Retina (tissue), 1 donor: ENCODE measurements at regions not wholly inside any gene's neighbourhood (a gene's known extent, or its start where the extent isn't known, plus 50 kb on each side); places are given as distances from the start of the nearest gene placed in this dataset.
"Not testable (repeated sequence)": the region's sequence is repeated elsewhere in the genome, so short reads cannot be mapped to it uniquely, and the experiment has no call there.

ENCODE experiments used
- DNase-seq: peaks from one replicate; pipeline ENCODE4 v3.0.0-alpha.2; 2016

DNA sequence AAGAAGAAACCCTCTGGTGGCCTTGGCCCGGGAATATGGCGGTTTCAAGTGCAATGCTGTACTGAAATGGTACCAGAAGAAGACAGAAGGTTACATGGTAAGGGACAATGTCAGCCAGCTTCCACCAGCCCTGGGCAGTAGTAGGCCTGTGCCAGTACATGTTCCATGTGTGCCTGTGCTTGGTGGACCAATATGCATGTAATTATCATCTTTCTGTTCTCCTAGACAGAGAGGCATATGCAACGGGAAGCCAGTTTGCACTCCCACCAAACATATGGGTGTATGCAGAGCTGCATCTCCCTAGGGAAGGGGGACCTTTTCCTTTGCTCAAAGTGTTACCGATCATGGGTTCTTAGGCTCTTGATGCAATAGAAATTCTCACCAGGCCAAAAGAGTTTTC, 80.9 kb upstream of the ADORA2B start:
- DNase-seq = not testable (repeated sequence)

- not testable (repeated sequence) for DNase-seq
These were observed 80.5 kb upstream of the ADORA2B start for GRCh38 chr17:15864472-15864871.

GRCh38 chr17:15866015-15866414, 78.9 kb upstream of the ADORA2B start:
- not testable (repeated sequence) for DNase-seq

DNA sequence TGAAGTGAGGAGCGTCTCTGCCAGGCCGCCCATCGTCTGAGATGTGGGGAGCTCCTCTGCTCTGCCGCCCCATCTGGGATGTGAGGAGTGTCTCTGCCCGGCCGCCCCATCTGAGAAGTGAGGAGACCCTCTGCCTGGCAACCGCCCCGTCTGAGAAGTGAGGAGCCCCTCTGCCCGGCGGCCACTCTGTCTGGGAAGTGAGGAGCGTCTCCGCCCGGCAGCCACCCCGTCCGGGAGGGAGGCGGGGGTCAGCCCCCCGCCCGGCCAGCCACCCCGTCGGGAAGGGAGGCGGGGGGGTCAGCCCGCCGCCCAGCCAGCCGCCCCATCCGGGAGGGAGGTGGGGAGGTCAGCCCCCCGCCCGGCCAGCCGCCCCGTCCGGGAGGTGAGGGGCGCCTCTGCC, 77.6 kb upstream of the ADORA2B start:
- DNase-seq = not testable (repeated sequence)

- not testable (repeated sequence) for DNase-seq
These were observed 75.1 kb upstream of the ADORA2B start for GRCh38 chr17:15869868-15870267.

- DNase-seq = not testable (repeated sequence)
These were observed 72.3 kb upstream of the ADORA2B start for GRCh38 chr17:15872677-15873076.

DNA sequence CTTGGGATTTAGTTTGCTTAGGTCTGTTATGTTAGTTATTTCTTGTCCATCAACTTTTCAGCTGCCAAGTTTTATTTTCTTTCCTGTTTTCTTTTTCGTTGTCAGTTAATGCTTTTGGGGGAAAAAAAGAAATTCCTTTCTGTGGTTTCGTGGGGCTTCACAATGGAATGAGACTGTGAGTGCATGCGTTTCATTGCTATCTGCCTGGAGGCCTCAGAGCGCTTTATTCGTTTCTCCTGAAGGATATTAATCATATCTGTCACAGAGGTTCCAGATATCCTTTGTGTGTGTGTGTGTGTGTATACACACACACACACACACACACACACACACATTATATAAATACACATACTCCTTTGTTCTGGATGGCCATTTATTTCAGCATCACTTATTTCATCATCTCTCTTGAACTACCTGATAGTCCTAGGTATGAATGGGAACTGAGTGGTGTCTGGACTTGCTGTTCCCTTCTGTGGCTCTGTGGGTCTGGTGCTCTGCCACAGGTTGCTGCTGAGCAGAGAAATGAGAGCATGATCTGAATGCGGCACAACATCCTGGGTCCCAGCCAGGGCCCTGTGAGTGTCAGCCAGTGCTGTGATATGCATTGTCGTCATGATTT, 66.9 kb upstream of the ADORA2B start:
- DNase-seq = not testable (repeated sequence)

GRCh38 chr17:15882058-15882720, 62.7 kb upstream of the ADORA2B start:
- no peak for DNase-seq

DNA sequence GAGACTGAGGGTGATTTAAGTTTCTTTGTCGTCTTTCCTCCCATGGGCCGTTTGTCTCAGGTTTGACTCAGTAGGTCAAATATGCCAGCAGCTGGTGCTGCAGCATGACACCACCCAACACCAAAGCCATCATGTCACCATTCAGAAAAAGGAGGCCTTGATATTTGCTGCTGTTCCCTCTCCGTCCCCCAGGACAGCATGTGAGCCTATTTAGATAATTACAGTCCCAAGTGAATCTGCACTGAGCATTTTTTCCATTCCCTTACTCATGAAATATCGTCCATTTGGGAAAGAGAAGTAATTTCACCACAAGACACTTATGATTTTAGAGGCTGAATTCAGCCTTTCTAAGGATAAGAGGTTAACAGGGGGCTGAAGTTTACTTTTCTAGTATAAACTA, 62.2 kb upstream of the ADORA2B start:
- no peak for DNase-seq

DNA sequence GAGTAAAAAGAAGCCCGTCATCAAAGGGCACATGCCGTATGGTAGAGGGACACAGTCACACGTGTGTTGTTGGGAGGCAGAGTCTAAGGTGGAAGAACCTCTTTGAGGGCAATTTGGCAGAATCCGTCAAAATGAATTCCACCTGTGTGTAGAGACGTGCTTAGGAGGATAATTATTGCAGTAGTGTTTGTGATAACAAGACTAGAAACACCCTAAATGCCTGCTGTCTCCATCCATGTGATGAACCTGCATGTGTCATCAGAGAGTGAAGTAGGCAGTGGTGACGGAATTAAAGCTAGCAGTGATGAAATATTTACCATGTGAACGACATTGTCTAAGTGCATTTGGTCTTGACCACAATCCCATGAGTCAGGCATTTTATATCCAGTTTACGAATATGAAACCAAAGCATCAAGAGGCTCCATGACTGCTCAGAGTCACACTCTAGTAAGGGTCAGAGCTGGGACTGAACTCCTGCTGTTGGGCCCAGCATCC, 61.3 kb upstream of the ADORA2B start:
- no peak for DNase-seq

DNA sequence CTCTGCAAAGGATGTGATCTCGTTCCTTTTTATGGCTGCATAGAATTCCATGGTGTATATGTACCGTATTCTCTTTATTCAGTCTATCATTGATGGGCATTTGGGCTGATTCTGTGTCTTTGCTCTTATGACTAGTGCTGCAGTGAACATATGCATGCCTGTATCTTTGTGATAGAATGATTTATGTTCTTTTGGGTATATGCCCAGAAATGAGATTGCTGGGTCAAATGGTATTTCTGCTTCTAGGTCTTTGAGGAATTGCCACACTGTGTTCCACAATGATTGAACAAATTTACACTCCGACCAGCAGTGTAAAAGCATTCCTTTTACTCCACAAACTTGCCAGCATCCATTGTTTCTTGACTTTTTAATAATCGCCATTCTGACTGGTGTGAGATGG, 60.2 kb upstream of the ADORA2B start:
- DNase-seq = no peak

DNA sequence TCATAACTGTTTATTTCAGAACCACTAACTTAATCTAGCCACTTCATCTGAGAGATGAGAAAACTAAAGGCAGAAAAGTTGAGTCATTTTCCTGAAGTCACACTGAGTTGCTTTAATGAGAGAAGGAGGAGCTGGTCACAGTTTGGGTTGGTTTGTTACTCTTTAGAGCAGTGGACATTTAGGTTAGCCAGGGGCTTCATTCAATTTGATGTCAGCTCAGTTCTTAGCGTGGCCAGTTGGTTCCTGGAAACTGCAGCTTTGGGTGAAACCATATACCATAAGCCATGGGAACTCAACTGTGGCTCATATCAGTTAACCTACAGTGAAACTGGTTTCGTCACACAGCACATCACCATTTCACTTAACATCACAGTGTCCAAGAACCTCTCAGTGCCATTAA, 59.2 kb upstream of the ADORA2B start:
- DNase-seq = no peak

DNA sequence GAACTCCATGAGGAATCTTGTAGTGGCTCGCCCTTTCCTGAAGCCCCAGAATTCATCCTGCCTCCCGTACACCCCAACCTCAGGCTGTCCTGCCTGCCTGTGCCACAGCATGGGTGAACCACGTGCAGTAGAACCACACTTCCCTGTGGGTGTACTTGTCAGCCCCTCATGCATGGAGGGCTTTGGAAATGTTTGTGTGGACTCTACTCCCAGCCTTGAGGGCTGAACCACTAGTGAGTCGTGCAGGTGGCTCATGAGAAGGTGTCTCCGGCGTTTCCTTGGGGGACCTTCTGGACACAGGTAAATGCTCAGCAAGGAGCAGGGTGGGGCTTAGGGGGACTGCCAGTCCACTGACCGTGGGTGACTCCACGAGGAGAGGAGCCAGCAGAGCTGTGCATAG, 58.7 kb upstream of the ADORA2B start:
- DNase-seq = no peak

GRCh38 chr17:15886804-15887203, 58.1 kb upstream of the ADORA2B start:
- DNase-seq = no peak

DNA sequence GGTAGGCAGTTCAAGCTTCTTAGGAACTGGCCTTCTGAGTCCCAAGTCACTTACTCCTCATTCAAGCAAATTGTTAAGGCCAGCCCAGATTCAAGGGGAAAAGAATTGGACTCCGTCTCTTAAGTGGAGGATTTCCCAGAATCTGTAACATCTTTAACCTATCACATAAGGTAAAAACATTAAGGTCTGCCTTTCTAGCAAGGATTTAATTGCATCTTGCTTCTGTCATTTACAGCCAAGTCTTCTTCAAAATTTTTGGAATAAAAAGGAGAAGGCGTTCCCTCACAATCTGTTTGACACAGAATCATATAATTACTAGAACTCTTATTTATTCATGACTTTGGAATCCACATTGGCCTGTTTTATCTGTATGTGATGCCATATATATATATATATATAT, 56.5 kb upstream of the ADORA2B start:
- no peak for DNase-seq

DNA sequence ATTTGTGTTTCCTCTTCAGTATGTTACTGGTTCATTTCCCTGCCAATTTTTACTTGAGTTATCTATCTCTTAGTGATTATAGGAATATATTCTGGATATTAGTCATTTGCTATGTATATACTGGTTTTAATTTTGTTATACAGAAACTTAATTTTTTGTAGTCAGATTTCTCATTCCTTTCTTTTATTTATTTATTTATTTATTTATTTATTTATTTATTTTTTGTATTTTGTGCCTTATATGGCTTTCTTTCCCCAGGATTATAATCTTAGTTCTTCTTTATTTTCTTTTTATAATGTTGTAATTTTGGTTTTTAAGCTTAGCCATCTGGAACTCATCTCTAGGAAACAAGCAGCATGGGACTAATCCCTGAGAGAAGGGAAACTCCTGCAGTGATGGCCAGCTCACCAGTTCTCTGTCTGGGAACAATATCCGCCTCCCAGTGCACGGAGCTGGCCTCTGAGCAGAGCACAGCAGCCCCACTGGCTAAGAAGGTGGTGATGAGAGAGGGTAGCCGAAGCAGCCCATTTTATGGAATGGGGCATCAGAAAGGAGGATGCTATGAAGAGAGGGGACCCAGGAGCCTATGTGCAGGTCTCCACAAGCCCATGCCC, 54.5 kb upstream of the ADORA2B start:
- DNase-seq = no peak

- no peak for DNase-seq
These were observed 53.6 kb upstream of the ADORA2B start for GRCh38 chr17:15891318-15891717.

GRCh38 chr17:15892244-15892643, 52.7 kb upstream of the ADORA2B start:
- DNase-seq = no peak

GRCh38 chr17:15892731-15893657, 51.9 kb upstream of the ADORA2B start:
- DNase-seq = no peak

- no peak for DNase-seq
These were observed 51.3 kb upstream of the ADORA2B start for GRCh38 chr17:15893658-15894024.

DNA sequence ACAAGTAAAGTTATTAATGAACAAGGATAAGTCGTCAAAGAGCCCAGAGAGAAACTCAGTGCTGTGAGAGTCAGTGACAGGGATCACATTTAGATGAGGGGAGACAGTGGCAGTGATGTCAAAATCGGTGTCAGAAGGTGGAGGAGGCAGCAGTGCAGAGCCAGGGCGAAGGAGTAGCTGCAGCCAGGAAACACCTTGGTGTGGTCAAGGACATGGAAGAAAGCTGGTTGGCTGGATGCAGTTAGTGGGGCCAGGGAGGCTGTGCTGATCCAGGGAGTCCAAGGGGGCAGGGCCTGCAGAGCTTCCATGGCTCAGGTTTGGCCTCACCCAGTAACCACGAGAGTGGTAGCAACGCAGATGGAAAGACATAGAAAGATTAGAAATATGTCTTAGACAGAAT, 50.7 kb upstream of the ADORA2B start:
- DNase-seq = no peak

- no peak for DNase-seq
These were observed 49.8 kb upstream of the ADORA2B start for GRCh38 chr17:15894913-15895658.
